ENCODE measurements at regions not wholly inside any gene's neighbourhood (a gene's known extent, or its start where the extent isn't known, plus 50 kb on each side); places are given as distances from the start of the nearest gene placed in this dataset.

- TF ChIP-seq CTCF (IDR thresholded peaks at IDR 0.05) (no peak), POLR2A (IDR thresholded peaks at IDR 0.05) (no peak)
These were observed 983.6 kb upstream of the NR2F2 start for GRCh38 chr15:95346721-95347475.

Measured in uterus (tissue), 2 donors.